GM06990 (cell line): ENCODE measurements at regions not wholly inside any gene's neighbourhood (a gene's known extent, or its start where the extent isn't known, plus 50 kb on each side); places are given as distances from the start of the nearest gene placed in this dataset.

Experiments used
- DNase-seq: peaks from one replicate; pipeline ENCODE4 v3.0.0-alpha.2; 2011; ENCODE audit not compliant: insufficient read length; ENCODE audit errors: extremely low read depth
- H3K27me3 ChIP-seq: replicated peaks from 2 replicates; pipeline ENCODE4 v1.6.0; 2011; ENCODE audit warnings: low read length; ENCODE audit not compliant: control insufficient read depth, insufficient read depth
- H3K36me3 ChIP-seq: 2 replicates; pipeline ENCODE4 v1.5.1; 2011; ENCODE audit warnings: low read length; ENCODE audit not compliant: control insufficient read depth, insufficient read depth
- H3K4me3 ChIP-seq: replicated peaks from 2 replicates; pipeline ENCODE4 v1.5.1; 2011; ENCODE audit warnings: low read depth, mild to moderate bottlenecking, control low read depth, low read length
- TF ChIP-seq, protein P1 (sequence below): IDR thresholded peaks from 2 replicates; pipeline ENCODE4 v1.5.1; 2011; ENCODE audit warnings: low read length, control low read depth, mild to moderate bottlenecking, inconsistent platforms; ENCODE audit not compliant: insufficient read depth, poor library complexity, severe bottlenecking

DNA sequence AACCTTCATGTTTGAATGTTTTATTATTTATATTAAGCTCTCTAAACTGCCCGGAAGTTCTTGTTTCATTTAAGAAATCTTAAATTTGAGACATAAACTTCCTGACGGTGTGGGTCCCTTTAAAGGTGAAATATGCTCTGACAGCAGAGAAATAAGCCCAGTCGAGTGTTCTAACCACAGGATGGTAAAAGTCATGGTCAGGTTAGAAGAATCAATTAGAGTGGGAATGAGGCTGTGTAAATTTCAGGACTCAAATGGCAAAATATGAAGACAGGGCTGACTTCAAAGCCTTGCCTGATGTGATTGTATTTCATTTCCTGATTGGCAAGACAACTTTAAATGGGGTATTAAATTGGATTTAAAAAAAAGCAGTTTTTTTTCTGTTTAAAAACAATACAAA is 432.9 kb upstream of the BRINP1 start:
- DNase-seq = no peak
- H3K4me3 ChIP-seq = no peak overlapping the region
- no peaks in the 10 kb centered on the region for H3K27me3 ChIP-seq
- TF ChIP-seq, protein P1, sequence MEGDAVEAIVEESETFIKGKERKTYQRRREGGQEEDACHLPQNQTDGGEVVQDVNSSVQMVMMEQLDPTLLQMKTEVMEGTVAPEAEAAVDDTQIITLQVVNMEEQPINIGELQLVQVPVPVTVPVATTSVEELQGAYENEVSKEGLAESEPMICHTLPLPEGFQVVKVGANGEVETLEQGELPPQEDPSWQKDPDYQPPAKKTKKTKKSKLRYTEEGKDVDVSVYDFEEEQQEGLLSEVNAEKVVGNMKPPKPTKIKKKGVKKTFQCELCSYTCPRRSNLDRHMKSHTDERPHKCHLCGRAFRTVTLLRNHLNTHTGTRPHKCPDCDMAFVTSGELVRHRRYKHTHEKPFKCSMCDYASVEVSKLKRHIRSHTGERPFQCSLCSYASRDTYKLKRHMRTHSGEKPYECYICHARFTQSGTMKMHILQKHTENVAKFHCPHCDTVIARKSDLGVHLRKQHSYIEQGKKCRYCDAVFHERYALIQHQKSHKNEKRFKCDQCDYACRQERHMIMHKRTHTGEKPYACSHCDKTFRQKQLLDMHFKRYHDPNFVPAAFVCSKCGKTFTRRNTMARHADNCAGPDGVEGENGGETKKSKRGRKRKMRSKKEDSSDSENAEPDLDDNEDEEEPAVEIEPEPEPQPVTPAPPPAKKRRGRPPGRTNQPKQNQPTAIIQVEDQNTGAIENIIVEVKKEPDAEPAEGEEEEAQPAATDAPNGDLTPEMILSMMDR = no peak
- no peaks in the 10 kb centered on the region for H3K36me3 ChIP-seq

DNA sequence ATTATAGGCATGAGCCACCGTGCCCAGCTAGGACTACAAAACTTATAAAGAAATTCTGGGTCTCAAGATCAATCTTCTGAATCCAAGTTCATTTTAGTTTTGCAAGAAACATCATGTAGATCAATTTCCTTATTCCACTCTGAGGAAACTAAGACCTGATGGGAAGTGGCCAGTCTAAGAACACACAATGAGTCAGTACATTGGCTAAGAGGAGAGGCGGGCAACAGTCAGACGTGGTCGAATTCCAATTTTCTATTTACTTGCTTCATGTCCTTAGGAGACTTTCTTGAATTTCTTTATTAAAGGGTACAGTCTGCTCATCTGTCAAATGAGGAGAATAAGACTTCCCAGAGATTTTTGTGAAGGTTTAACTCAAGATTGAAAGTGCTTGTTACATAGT is 432.1 kb upstream of the BRINP1 start:
- H3K27me3 ChIP-seq = no peaks in the 10 kb centered on the region
- no peak overlapping the region for H3K4me3 ChIP-seq
- TF ChIP-seq, protein P1 = no peak
- no peak for DNase-seq
- no peaks in the 10 kb centered on the region for H3K36me3 ChIP-seq

DNA sequence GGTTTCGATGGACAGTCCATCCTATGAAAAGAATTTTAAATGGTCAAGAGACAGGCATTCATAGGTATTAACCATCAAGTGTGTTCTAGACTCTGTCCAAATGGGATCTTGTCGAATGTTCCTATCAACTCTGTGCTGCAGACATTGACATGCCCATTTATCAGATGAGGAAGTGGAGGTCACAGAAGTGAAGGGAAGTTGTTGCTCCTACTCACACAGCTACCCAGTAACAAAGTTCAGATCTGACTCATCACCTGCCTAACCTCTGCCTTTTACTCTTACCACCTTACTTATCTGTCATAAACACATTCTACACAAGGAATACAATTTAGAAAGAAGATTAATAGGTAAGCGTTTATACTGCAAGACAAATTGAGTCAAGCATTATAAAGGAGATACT is 426.2 kb upstream of the BRINP1 start:
- TF ChIP-seq, protein P1 = no peak
- Histone ChIP-seq H3K36me3 (no peaks in the 10 kb centered on the region), H3K4me3 (no peak overlapping the region), H3K27me3 (peaks cover 2% of the 10 kb centered on the region; the same call in 1 of the 2 replicates)
- peak; percentile 0 for DNase-seq

DNA sequence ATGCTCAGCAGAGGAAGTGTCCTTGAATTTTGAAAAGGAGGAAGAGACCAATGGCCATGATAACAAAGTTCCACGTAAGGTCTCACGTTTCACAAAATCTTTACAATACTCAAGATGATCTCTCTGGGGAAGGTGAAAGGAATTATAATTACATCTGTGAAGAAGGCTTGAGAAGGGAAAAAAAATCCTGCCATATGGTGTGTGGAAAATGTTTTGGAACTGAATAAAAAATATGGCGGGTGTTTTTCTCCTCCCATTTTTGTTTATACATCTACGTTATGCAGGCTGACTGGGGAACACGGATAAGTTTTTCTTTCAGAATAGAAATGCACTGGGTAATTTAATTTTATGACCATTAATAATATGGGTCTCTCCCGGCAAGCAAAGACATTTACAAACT is 425.6 kb upstream of the BRINP1 start:
- Histone ChIP-seq H3K36me3 (no peaks in the 10 kb centered on the region), H3K4me3 (no peak overlapping the region), H3K27me3 (peaks cover 2% of the 10 kb centered on the region; the same call in 1 of the 2 replicates)
- TF ChIP-seq, protein P1 = no peak
- no peak for DNase-seq

DNA sequence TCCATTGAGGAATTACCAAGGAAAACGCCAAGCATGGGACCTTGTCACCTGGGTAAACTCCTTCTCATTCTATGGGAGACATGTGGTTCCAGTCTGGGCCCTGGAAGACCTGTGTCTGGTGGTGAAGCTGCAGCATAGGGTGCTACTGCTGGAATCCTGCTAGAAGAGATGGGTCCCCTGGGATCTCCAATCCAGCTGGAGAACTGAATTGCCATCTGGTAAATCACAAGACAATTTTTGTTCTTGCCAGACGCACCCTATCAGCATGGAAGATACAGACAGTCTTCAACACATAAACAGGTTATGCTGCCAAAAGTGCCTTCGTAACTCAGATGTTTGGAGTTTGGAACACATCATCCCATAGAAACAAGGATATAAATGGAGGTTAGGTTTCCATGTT is 424.0 kb upstream of the BRINP1 start:
- Histone ChIP-seq H3K27me3 (peaks cover 2% of the 10 kb centered on the region; the same call in 1 of the 2 replicates), H3K4me3 (no peak overlapping the region), H3K36me3 (no peaks in the 10 kb centered on the region)
- no peak for DNase-seq
- TF ChIP-seq, protein P1 = no peak

DNA sequence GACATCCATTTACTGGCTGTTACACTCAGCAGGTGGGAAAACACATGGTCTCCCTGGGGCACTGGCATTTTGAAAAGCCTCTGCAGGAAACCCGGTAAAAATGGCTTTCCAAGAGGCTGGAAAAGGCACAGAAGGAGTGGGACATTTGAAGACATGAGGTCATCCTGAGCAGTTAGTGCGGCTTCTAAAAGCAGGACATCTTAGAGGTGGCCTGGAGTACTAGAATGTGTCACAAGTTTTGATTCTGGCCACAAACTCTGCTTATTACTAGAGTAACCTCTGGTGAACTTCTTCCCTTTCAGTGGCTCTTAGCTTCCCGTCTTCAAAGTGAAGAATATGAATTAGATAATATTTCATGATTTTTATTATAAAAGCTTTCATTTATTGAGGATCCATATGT is 423.0 kb upstream of the BRINP1 start:
- TF ChIP-seq, protein P1 = no peak
- Histone ChIP-seq H3K27me3 (peaks cover 2% of the 10 kb centered on the region; the same call in 1 of the 2 replicates), H3K4me3 (no peak overlapping the region), H3K36me3 (no peaks in the 10 kb centered on the region)
- DNase-seq = no peak
